ENCODE measurements at regions not wholly inside any gene's neighbourhood (a gene's known extent, or its start where the extent isn't known, plus 50 kb on each side); places are given as distances from the start of the nearest gene placed in this dataset.

DNA sequence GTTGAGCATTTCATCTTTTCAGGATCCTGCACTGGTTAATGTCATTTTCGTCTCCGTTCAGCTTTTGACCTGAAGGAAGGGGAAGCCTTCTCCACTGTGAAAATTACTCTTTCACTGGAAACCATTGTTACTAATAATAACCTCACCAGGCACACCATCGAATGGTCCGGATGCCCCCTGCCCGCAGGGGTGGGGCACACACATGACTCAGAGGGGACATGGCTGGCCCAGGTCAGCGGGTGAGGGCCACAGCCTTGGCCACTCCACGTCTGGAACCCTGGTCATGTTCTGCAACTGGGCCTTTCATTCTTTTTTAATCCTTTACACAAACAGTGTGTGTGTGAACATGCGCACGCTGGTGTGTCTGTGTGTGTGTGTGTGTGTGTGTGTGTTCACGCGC is 191.8 kb downstream of the BCOR start:
- DNase-seq, result no peak

DNA sequence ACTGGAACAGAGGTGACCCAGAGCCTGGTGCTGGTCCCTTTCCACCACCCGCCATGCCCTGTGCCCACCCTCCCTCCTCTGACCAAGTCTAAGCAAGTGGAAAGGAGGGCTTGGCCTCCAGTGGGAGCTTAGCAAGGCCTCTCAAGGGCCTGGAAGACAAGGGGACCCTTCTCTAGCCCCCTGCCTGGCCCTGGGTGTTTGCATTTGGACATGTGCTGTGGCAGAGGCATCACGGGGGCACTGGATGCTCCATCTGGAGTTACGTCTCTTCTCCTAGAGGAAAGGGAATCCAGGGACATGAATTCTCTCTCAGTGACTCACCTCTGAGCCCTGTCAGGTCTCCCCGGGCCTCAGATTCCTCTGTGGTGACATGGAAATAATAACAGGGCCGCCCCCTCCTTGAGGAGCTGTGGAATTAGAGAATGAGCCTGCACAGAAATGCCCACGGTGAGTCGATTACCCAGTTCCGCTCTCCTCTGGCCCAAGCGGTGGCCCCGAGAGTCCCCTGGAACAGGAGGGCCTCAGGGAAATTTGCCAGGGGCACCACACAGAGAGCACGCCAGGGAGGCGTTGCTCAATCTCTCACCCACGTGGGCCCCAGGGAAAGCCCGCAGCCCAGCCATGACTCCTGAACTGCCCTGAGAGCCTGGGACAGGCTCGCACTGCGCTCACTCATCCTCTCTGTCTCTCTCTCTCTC is 189.6 kb downstream of the BCOR start:
- DNase-seq, result no peak

DNA sequence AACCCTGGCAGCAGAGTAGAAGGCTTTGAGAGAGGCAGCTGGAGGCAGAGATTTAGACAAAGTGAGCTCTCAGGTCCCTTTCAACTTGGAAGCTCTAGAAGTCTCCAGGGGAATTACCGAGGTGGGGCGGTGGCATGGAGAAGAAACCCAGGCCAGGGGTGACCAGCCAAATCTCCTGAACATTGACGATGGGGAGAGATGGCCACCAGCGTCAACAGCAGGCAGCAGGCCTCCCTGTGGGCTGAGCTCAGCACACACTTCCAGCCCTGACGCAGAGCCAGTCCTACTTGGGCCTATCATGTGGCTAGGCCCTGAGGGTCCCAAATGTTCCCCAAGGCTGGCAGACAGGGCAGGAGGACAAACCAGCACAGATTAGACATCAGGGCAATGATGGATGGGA is 187.8 kb downstream of the BCOR start:
- no peak for DNase-seq

DNA sequence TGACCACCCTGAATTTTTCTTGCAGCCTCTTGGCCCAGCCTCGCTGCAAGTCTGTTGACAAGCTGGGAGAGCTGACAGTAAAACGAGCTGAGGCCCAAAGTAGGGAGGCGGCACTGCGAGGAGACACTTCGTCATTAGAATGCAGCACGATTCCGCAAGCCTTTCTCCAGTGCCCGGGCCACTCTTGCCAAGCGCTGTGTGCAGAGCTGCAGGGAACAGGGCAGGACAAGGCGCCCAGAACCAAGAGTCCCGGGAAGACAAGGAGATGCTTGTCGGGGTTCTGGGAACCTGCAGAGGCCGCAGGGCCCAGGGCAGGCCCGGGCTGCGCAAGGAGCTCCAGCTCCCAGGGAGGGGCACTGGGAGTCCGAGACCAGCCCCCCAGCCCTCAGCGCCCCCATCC is 187.1 kb downstream of the BCOR start:
- no peak for DNase-seq

DNA sequence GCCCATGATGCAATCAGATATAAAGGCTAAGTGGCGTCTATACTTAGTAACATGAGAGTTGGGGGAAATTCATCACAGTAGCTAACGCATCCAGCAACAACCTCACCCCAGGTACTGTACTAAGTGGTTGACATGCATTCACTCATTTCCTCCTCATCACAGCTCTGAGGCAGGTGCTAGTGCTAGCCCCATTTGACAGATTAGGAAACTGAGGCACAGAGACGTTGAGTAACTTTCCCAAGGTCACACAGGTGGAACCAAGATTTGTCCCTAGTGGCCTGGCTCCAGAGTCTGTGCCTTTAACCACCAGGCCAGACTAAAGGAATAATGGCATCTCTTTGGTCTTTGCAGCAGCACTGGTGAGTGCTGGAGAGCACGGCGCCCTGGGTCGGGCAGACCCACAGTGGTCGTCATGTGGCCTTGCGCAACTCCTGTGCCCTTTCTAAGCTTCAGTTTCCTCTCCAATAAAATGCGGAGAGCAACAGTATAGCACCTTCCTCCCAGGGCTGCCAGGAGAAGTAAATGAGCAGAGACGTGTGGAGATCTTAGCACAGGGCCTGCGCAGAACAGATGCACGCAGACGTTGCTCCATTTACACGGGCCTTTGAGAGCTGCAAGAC is 186.4 kb downstream of the BCOR start:
- no peak for DNase-seq

DNA sequence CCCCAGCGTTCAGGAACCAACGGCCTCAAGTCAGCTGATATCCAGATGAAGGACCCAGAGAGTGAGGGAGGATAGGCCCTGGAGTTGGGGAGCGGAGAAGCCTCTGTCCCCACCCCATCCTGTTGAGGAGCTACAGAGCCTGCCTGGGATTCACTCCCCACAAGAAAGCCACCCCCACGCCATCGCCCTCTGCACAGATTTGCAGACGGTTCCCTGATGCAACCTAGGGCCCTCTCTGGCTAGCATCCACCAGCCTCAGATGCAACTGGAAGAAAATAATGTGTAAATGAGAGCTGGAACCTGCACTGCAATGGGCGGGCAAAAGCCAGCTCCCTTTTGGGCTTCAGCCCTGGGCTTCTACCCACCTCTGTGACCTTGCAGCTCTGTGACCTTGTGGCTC is 185.6 kb downstream of the BCOR start:
- no peak for DNase-seq

DNA sequence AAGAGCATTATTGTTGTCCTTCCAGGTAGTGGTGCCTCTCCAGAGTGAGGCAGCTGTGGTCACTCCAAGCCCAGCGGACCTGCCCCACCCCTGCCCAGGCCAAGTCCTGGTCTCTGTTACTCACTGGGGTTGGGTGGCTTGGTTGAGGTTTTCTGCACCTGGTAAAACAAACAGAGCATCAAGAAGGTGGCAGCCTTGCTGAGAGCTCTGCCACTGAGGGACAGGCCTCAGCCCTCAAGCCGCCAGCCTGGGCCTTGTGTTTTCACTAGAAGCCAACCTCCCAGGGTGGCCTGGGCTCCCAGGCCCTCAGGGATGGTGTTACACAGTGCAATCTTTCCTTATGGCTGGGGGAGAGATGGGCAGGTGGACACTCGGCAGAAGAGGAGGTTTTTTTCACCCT is 182.7 kb downstream of the BCOR start:
- DNase-seq, result no peak

DNA sequence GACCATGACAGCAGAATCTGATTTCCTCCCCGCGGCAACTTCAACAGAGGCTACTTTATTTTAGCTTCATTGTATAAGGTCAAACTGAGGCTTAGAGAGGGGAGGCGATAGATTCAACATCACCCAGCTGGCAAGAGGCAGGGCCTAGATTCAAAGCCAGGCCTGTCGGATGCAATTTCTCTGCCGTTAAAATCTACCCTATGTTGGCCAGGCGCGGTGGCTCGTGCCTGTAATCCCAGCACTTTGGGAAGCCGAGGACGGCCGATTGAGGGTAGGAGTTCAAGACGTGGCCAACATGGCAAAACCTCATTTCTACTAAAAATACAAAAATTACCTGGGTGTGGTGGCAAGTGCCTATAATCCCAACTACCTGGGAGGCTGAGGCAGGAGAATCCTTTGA is 182.2 kb downstream of the BCOR start:
- DNase-seq, result no peak

DNA sequence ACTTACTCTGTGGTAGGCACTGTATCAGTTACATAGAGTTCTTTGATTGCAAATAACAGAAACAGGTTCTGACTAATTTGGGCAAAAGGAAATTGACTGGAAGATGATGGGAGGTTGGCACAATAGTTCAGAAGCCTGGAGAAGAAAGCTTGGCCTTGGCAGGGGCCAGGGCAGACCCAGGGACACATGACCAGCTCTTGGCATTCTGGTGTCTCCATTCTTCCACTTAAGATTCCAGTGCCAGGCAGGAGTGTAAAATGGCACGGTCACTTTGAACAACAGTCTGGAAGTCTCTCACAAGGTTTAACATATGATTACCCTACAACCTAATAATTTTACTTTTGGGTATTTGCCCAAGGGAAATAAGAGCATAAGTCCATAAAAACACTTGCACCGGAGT is 175.9 kb downstream of the BCOR start:
- no peak for DNase-seq

DNA sequence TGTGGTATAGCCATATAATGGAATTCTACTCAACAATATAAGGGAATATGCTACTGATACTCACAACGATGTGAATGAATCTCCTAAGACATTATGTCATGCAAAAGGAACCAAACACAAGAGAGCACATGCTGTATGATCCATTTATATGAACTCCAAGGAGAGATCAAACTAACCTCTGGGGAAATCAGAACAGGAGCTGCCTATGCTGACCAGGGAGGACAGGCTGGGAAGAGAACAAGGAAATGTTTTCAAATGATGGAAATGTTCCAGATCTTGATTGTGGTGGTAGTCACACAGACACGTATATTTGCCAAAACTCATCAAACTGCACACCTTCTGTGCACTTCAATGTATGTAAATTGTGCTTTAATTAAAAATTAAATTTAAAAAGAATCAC is 175.3 kb downstream of the BCOR start:
- no peak for DNase-seq

DNA sequence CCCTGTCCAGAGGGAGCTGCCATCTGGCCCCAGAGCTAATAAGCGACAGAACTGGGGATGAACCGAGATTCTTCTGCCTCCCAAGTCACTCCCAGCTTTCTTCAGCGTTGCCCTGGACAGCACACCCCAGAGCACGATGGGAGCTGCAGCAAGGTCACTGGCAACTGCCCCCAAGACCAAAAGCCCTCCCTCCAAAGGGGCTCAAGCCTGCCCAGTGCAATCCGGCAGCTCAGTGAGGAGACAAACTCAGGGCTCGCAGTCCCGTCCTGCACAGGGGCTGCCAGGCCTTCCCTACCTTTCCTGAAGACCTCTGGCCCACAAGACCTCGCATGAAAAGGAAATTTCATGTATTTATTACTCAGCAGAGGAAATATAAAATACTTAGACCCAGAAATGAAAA is 174.8 kb downstream of the BCOR start:
- no peak for DNase-seq

DNA sequence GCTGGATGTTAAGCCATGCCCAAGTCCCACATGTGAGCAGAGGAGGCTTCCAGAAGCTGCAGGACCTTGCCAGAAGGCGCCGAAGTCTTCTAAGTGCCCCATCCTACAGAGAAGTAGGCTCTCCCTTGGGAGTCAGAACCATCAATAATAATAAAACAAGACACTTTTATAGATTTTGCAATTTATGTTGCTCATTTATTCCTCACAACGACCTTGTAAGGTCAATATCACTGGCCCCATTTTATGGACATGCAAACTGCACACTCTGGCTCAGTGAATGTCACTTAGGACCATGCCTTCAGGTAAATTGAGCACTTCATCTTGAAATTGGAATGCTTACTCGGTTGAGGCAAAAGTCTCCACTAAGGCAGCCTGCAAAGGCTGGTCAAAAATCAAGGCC is 170.4 kb downstream of the BCOR start:
- no peak for DNase-seq

DNA sequence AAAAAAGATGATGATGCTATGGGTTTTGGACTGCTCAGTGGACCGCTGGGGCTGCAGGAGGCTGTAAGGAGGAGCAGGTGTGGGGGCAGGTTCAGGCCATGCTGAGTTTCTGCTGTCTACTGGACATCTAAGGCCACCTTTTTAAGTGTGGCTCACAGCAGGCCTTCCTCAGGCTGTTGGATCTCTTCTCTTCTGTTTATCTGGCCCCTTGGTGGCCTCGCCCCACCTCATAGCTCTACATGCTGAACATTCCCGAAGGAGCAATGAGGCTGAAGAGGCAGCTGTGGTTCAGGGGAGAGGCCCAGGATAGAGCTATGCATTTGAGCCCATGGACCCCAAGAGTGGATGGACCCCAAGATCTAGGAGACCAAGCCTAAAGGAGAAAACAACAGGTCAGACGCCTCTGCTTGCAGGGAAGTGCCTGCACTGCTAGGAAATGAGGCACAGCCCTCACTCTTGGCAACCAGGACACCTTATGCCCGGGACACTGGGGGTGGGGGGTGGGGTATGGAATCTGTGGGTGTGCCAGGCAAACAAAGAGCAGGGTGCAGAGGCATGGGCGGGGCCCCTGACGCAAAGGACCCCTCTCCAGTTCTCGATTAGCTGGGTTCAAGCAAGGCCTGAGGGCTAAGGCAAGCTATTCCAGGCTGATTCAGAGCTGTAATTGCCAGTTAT is 168.9 kb downstream of the BCOR start:
- no peak for DNase-seq

DNA sequence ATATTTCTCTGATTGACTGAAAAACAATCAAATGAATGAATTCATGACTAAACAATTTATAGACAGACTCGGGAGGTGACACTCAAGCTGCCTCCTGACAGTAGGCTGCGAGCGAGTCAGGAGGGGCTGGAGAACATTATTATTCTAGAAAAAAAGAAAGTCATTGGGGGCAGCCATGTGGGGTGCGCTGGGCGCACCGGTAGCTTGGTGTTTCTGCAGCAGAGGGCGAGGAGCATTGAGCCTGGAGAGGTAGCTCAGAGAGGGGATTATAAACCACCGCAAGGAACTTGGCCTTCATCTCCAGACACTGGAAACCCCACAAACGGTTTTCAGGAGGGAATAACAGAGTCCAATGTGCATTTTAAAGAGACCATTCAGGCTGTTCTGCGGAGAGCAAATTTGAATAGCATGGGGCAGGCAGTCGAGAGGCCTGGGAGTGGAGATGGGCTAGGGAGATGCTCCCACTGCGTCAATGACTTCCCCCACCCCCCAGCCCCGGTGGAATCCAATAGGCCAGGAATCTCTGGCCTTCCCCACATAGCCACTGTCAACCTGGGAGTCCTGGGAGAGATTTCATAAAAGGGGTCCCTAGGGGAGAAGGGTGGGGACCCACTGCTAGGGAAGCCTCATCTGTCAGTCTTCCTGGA is 168.3 kb downstream of the BCOR start:
- no peak for DNase-seq

DNA sequence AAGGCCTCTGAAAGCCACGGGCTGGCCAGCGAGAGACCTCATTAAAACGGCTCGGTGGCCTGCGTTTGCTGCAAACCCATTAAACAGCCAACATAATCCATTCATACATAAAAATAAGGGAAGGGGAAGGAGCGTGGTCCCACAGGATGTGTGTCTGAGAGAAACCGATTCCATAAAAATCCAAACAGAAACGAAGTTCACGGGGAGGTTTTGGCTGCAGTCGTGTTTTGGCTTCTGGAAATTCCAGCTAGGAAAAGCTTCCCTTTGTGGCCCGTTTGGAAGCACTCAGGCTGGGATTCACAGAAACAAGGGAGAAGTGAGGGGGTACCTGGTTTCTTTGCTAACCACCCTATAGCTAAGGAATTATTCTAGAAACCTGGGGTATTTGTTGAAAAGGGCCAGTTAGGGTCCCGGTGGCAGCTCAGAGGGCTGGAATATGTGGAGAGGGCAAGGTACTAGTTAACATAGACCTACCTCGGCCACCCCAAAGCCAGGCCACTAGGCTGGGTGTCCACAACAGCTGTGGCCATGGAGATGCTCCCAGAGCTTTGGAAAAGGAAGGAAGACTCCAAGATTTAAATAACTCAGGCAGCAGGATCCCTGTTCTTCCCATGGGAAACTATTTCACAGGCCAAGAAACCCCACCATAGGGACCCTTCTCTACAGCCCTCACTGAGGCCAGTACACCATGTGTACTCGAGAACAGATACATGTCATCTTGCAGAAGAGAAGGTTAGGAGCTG is 166.8 kb downstream of the BCOR start:
- DNase-seq, result no peak

DNA sequence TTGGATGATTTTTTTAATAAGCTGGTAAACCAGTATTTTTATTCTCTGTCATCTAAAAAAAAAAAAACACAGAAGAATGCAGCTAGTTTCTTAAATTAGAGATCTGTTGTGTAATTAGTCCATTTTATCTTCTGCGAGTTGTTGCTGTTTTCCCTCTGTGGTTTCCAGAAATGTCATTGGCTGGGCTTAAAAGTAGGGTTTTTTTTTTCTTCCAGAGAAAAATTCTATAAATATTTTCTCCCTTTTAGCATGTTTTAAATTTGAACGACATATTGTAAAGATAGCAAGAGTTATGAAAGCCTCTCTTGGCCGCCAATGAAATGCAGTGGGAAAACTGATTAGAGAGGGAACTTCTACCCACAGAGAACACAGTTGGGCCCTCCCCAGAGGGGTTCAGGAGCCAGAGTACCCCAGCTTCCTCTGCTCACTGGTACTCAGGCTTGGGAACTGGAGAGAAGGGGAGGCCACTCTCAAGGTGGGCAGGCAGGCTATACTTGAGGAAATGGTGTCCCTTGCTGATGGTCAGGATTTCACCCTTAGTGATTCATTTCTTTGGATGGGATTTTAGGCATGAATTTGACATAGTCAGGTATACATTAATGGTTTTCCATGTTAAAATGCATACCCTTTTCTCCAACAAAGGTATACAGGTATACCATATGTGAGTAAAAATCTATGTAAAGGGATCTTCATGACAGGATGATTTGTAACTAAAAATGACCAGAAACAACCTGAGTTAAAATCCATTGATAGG is 166.1 kb downstream of the BCOR start:
- DNase-seq, result no peak

DNA sequence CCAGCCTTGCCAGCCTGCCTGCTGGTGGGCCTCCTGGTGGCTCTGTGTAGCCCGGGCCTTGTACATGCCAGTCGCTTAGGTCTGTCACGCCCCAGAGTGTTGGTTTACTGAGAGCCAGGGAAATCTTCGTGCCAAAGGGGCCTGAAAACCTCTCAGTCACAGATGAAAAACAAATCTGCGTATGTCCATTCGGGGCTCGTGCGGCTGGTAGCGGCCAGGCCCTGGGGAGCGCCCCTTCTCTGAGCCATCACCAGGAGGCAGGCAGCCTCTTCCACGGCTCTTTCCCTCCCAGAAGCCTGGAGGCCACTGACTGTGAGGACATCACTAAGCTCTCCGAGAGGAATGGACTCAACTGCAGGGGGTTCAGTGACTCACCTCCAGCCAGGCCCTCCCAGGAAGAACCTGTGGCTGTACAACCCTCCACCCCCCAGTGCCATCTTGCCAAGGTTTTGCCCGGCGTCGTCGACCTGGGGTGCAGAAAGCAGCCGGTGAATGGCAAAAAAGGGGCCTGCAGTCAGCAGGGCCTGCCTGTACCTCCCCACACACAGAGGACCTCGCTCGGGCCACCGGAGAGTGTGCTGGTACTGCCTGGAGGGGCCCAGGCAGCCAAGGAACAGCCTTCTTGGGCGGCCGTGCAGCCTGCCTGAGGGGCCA is 162.2 kb downstream of the BCOR start:
- no peak for DNase-seq

DNA sequence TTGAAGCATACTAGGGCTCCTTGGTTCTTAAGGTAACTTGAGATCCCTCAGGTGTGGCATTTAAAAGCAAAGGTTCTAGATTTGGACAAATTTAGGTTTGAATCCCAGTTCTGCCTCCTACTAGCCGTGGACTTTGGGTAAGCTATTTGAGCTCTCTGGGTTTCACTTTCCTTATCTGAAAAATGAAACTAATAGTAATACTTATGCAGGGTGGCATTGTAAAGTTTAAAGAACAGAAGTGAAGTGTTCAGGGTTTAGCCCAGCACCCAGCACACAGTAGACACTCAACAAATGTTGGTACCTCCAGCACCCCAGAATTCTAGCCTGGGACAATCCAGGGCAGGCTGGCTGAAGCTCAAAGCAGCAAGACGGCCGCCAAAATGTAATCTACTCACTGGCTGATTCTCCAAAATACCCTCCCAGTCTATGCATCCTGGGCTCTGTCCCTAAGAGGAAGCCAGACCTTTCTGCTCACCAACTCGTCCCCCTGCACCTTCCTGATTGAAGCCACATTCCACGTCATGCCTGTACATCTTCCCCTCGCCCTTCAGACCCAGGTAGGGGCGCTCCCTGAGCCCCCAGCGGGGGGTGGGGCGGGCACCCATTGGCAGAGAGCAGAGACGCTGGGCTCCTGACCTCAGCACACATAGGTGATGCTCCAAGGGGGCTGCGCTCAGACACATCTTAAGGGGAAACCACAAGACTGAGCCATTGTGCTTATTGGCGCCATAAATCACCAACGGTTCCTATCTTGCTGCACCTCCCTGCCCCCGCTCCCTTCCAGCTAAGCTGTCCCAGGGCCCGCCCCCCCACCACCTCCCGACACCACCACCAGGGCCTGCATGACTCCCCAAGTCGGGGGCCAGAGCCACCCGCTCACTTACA is 160.6 kb downstream of the BCOR start:
- no peak for DNase-seq

DNA sequence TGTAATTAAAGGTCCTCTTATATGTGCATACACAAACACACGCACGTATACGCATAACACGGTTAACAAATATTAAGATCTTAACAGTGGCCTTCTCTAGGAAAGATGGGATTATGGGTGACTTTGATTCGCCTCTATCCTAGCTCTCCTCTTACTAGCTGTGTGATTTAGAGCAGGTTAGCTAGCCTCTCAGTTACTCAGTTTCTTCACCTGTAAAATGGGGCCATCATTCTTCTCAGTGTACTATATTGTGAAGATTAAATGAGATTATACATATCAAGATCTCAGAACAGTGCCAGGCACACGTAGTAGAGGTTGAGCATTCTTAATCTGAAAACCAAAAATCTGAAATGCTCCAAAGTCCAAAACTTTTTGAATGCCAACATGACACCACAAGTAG is 159.3 kb downstream of the BCOR start:
- no peak for DNase-seq

DNA sequence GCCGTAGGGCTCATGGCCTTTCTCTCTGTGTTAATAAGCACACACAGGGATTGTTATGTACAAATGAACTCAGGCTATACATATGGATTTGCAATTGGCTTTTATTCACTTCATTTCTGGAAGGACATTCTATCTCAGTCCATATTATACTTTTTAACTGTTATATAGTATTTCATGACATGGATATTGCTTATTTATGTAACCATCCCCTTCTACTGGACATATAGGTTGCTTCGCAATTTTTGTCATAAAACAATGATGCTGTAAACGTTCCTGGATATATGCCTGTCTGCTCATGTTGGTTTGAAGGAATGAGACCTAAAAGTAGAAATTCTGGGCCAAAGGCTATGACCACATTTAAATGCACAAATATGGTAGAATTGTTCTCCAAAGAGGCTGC is 158.1 kb downstream of the BCOR start:
- no peak for DNase-seq

DNA sequence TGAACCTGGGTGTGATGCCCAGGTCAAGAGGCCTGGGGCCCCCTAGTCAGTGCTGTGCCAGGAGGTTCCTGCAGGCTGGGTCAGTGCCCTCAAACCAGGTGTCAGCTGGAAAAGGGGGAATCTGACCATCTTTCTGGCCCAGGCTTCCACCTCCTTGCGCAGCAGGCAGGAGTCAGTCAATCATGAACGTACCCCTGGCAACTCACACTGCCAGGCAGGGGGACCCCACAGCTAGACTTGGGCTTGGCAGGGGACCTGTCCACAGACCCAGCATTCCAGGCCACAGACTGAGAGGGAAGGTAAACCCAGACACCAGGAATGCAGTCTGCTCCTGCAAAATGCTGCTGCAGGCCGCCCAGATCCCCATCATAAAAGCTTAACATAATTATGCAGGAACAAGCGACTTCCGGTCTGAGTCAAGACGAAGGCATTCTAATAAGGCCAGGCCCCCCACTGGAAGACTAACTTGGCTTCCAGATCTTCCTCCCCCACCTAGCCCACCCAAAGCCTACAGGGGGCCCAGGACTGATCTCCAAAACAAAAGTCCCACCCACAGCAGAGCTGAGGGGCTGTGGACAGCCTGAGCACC is 156.3 kb downstream of the BCOR start:
- no peak for DNase-seq
